Kidney (tissue), 13 donors: ENCODE measurements at regions not wholly inside any gene's neighbourhood (a gene's known extent, or its start where the extent isn't known, plus 50 kb on each side); places are given as distances from the start of the nearest gene placed in this dataset.

Experiments
- DNase-seq, 5 donors: peaks; one replicate each; pipeline ENCODE4 v3.0.0-alpha.2; 2013 to 2020
- FAIRE-seq: peaks from 2 replicates; lab custom pipeline; 2012; peaks lifted over from hg19 to GRCh38; lab: Jason Lieb, UNC
- H3K27ac ChIP-seq, 2 donors: one replicate each; pipeline ENCODE4 v1.7.0; 2013; ENCODE audit warnings: low read depth in 2 of 2, low read length in 2 of 2, inconsistent platforms in 1 of 2
- H3K27me3 ChIP-seq: one replicate; pipeline ENCODE4 v1.7.1; 2013; ENCODE audit warnings: low read length, inconsistent platforms; ENCODE audit not compliant: control insufficient read depth, insufficient read depth
- H3K36me3 ChIP-seq, 3 donors: one replicate each; pipeline versions ENCODE4 v1.7.0 to v1.7.1; 2013; ENCODE audit warnings: low read length in 3 of 3, control low read depth in 1 of 3, inconsistent platforms in 1 of 3; ENCODE audit not compliant: insufficient read depth in 3 of 3, control insufficient read depth in 2 of 3
- H3K4me1 ChIP-seq, 3 donors: one replicate each; pipeline versions ENCODE4 v1.7.0 to v1.7.1; 2013; ENCODE audit warnings: low read length in 3 of 3, inconsistent platforms in 1 of 3, low read depth in 1 of 3; ENCODE audit not compliant: control insufficient read depth in 2 of 3, insufficient read depth in 2 of 3
- H3K4me3 ChIP-seq, 3 donors: one replicate each; pipeline versions ENCODE4 v1.7.0 to v1.8.1; 2013; ENCODE audit warnings: low read length in 3 of 3, control low read depth in 1 of 3, inconsistent platforms in 1 of 3
- H3K9ac ChIP-seq, 3 donors: one replicate each; pipeline versions ENCODE4 v1.7.0 to v1.7.1; 2013; ENCODE audit warnings: low read length in 3 of 3, control low read depth in 1 of 3, inconsistent platforms in 1 of 3
- H3K9me3 ChIP-seq, 3 donors: one replicate each; pipeline versions ENCODE4 v1.7.0 to v1.7.1; 2013; ENCODE audit warnings: low read length in 3 of 3, control low read depth in 1 of 3, inconsistent platforms in 1 of 3; ENCODE audit not compliant: control insufficient read depth in 2 of 3, insufficient read depth in 1 of 3
- CTCF ChIP-seq: IDR thresholded peaks from 3 replicates; pipeline ENCODE4 v1.5.1; 2012; ENCODE audit warnings: mild to moderate bottlenecking, moderate library complexity, borderline replicate concordance; ENCODE audit not compliant: insufficient read depth; ENCODE audit errors: extremely low read depth
- intact Hi-C: fragments of 100-400 bp; cut with DNase I; formaldehyde crosslinking; loops from one replicate; pipeline ENCODE4 v1.11.1; 2022
- donor health status: control.
- donor health status: control.
- donor health status: control.
- donor health status: control.
- donor health status: control.
- donor health status: DM: yes; HTN: yes; CAD: no.
- donor health status: Normal renal cell carcinoma (clear cell type).

- Histone ChIP-seq H3K9me3 (peaks cover 0 to 3% (median 0%) of the 10 kb centered on the region in 3 donors), H3K4me1 (no peaks in the 10 kb centered on the region), H3K36me3 (no peaks in the 10 kb centered on the region), H3K27me3 (no peaks in the 10 kb centered on the region), H3K9ac (no peak overlapping the region), H3K27ac (no peak overlapping the region), H3K4me3 (no peak overlapping the region)
- intact Hi-C loops: no loop called here
- FAIRE-seq: no peak
- TF ChIP-seq CTCF: no peak
- DNase-seq: no peak
These were observed 164.2 kb upstream of the PTBP2 start for GRCh38 chr1:96557336-96557735.

GRCh38 chr1:96558635-96559034, 162.9 kb upstream of the PTBP2 start:
- Histone ChIP-seq H3K36me3 (no peaks in the 10 kb centered on the region), H3K9ac (no peak overlapping the region), H3K4me1 (no peaks in the 10 kb centered on the region), H3K9me3 (peaks cover 0 to 3% (median 0%) of the 10 kb centered on the region in 3 donors), H3K27me3 (no peaks in the 10 kb centered on the region), H3K27ac (no peak overlapping the region), H3K4me3 (no peak overlapping the region)
- intact Hi-C loops: no loop called here
- DNase-seq: no peak
- FAIRE-seq: no peak
- TF ChIP-seq CTCF: no peak

GRCh38 chr1:96559181-96559580, 162.4 kb upstream of the PTBP2 start:
- no peak for TF ChIP-seq CTCF
- no peak for DNase-seq

More at GRCh38 chr1:96559181-96559580, 162.4 kb upstream of the PTBP2 start:
- Histone ChIP-seq H3K27ac (no peak overlapping the region), H3K9ac (no peak overlapping the region), H3K9me3 (peaks cover 0 to 3% (median 0%) of the 10 kb centered on the region in 3 donors), H3K4me1 (no peaks in the 10 kb centered on the region), H3K36me3 (no peaks in the 10 kb centered on the region), H3K27me3 (no peaks in the 10 kb centered on the region), H3K4me3 (no peak overlapping the region)
- intact Hi-C loops: no loop called here
- FAIRE-seq: no peak
